ENCODE measurements at regions not wholly inside any gene's neighbourhood (a gene's known extent, or its start where the extent isn't known, plus 50 kb on each side); places are given as distances from the start of the nearest gene placed in this dataset.

GRCh38 chr5:60243713-60244112 is 350.2 kb upstream of the PDE4D start:
- Histone ChIP-seq H3K4me1 (ENCODE audit: control insufficient read depth in 2 of 2, insufficient read depth in 2 of 2, low read length in 1 of 2) (no peaks in the 10 kb centered on the region), H3K9me3 (ENCODE audit: control insufficient read depth in 2 of 2, insufficient read depth in 1 of 2, low read depth in 1 of 2, low read length in 1 of 2) (no peaks in the 10 kb centered on the region), H3K4me3 (ENCODE audit: low read depth in 1 of 2, low read length in 2 of 2) (no peak overlapping the region), H3K36me3 (ENCODE audit: control insufficient read depth in 2 of 2, insufficient read depth in 2 of 2, low read length in 1 of 2) (no peaks in the 10 kb centered on the region), H3K27me3 (ENCODE audit: control insufficient read depth in 1 of 2, insufficient read depth in 2 of 2, low read length in 2 of 2) (no peaks in the 10 kb centered on the region), H3K27ac (ENCODE audit: low read depth in 2 of 2, low read length in 1 of 2) (no peak overlapping the region)
- 66 to 67% methylated on average over 1 of the region's 1 CpG for WGBS, 2 donors

DNA sequence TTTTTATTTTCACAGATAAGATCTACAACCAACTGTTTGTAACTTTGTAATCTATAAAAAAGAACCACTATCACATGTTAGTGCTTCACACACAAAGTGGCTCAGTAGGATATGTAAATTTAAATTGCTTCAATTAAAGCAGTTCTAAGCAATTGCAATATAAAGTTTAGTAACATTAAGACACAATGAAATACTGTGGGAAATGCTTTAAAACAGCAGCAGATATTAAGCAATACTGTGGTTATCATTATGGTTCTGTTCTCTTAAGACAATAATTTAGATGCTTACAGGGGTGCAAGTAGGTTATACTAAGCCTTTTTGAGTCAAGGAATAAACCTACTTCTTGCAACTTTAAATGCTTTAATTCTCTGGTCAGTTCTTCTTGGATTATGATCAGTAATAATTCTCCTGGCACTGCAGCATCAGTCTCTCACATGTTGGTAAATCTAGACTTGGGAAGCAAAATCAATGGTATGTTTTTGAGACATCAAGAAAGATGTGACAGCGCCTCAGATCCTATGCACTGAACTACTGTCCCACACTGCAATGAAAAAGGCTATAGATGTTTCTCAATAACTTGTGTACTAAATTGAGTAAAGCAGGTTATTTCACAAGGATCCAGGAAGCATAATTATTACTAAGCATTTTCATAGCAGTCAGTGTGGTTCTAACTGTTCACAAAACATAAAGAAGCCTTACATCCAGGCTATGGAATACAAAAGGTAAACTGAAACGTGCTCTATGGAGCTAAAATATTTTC is 338.7 kb upstream of the PDE4D start:
- Histone ChIP-seq H3K4me1 (ENCODE audit: control insufficient read depth in 2 of 2, insufficient read depth in 2 of 2, low read length in 1 of 2) (no peaks in the 10 kb centered on the region), H3K27me3 (ENCODE audit: control insufficient read depth in 1 of 2, insufficient read depth in 2 of 2, low read length in 2 of 2) (no peaks in the 10 kb centered on the region), H3K4me3 (ENCODE audit: low read depth in 1 of 2, low read length in 2 of 2) (no peak overlapping the region), H3K9me3 (ENCODE audit: control insufficient read depth in 2 of 2, insufficient read depth in 1 of 2, low read depth in 1 of 2, low read length in 1 of 2) (no peaks in the 10 kb centered on the region), H3K27ac (ENCODE audit: low read depth in 2 of 2, low read length in 1 of 2) (no peak overlapping the region), H3K36me3 (ENCODE audit: control insufficient read depth in 2 of 2, insufficient read depth in 2 of 2, low read length in 1 of 2) (no peaks in the 10 kb centered on the region)
- WGBS, 2 donors: 75 to 80% methylated on average over 2 of the region's 2 CpGs

GRCh38 chr5:60230456-60230855 is 336.9 kb upstream of the PDE4D start:
- Histone ChIP-seq H3K36me3 (ENCODE audit: control insufficient read depth in 2 of 2, insufficient read depth in 2 of 2, low read length in 1 of 2) (no peaks in the 10 kb centered on the region), H3K27ac (ENCODE audit: low read depth in 2 of 2, low read length in 1 of 2) (no peak overlapping the region), H3K4me3 (ENCODE audit: low read depth in 1 of 2, low read length in 2 of 2) (no peak overlapping the region), H3K9me3 (ENCODE audit: control insufficient read depth in 2 of 2, insufficient read depth in 1 of 2, low read depth in 1 of 2, low read length in 1 of 2) (no peaks in the 10 kb centered on the region), H3K27me3 (ENCODE audit: control insufficient read depth in 1 of 2, insufficient read depth in 2 of 2, low read length in 2 of 2) (no peaks in the 10 kb centered on the region), H3K4me1 (ENCODE audit: control insufficient read depth in 2 of 2, insufficient read depth in 2 of 2, low read length in 1 of 2) (no peaks in the 10 kb centered on the region)
- WGBS, 2 donors: 88 to 92% methylated on average over 1 of the region's 1 CpG

- no peak overlapping the region for H3K4me3 ChIP-seq (ENCODE audit: low read depth in 1 of 2, low read length in 2 of 2)
- H3K27me3 ChIP-seq (ENCODE audit: control insufficient read depth in 1 of 2, insufficient read depth in 2 of 2, low read length in 2 of 2): no peaks in the 10 kb centered on the region
- no peaks in the 10 kb centered on the region for H3K9me3 ChIP-seq (ENCODE audit: control insufficient read depth in 2 of 2, insufficient read depth in 1 of 2, low read depth in 1 of 2, low read length in 1 of 2)
- H3K36me3 ChIP-seq (ENCODE audit: control insufficient read depth in 2 of 2, insufficient read depth in 2 of 2, low read length in 1 of 2): no peaks in the 10 kb centered on the region
- H3K4me1 ChIP-seq (ENCODE audit: control insufficient read depth in 2 of 2, insufficient read depth in 2 of 2, low read length in 1 of 2): no peaks in the 10 kb centered on the region
- H3K27ac ChIP-seq (ENCODE audit: low read depth in 2 of 2, low read length in 1 of 2): no peak overlapping the region
These were observed 336.2 kb upstream of the PDE4D start for GRCh38 chr5:60229691-60230185.

GRCh38 chr5:60228676-60229075 is 335.1 kb upstream of the PDE4D start:
- H3K4me3 ChIP-seq (ENCODE audit: low read depth in 1 of 2, low read length in 2 of 2): no peak overlapping the region
- H3K9me3 ChIP-seq (ENCODE audit: control insufficient read depth in 2 of 2, insufficient read depth in 1 of 2, low read depth in 1 of 2, low read length in 1 of 2): no peaks in the 10 kb centered on the region
- 89 to 91% methylated on average over 3 of the region's 3 CpGs for WGBS, 2 donors
- no peaks in the 10 kb centered on the region for H3K27me3 ChIP-seq (ENCODE audit: control insufficient read depth in 1 of 2, insufficient read depth in 2 of 2, low read length in 2 of 2)
- H3K4me1 ChIP-seq (ENCODE audit: control insufficient read depth in 2 of 2, insufficient read depth in 2 of 2, low read length in 1 of 2): no peaks in the 10 kb centered on the region
- no peak overlapping the region for H3K27ac ChIP-seq (ENCODE audit: low read depth in 2 of 2, low read length in 1 of 2)
- no peaks in the 10 kb centered on the region for H3K36me3 ChIP-seq (ENCODE audit: control insufficient read depth in 2 of 2, insufficient read depth in 2 of 2, low read length in 1 of 2)

DNA sequence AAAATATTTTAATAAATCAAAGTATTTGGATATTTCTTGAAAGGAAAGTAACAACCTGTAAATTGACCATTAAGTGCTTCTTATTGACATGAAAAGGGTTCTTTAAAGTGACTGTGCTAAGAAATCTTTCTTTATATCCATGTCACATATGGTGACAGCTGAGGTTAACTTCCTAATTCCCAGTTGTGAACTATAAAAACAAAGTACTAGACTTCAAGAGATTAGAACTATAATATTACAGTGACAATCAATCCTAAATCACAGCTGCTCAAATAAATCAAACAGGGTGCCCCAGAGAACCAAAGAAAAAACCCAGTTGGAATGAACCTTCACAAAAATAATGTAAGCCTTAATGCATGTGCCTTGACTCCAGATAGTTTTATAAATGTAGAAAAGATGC is 332.6 kb upstream of the PDE4D start:
- Histone ChIP-seq H3K4me3 (ENCODE audit: low read depth in 1 of 2, low read length in 2 of 2) (no peak overlapping the region), H3K4me1 (ENCODE audit: control insufficient read depth in 2 of 2, insufficient read depth in 2 of 2, low read length in 1 of 2) (no peaks in the 10 kb centered on the region), H3K27me3 (ENCODE audit: control insufficient read depth in 1 of 2, insufficient read depth in 2 of 2, low read length in 2 of 2) (no peaks in the 10 kb centered on the region), H3K36me3 (ENCODE audit: control insufficient read depth in 2 of 2, insufficient read depth in 2 of 2, low read length in 1 of 2) (no peaks in the 10 kb centered on the region), H3K27ac (ENCODE audit: low read depth in 2 of 2, low read length in 1 of 2) (no peak overlapping the region), H3K9me3 (ENCODE audit: control insufficient read depth in 2 of 2, insufficient read depth in 1 of 2, low read depth in 1 of 2, low read length in 1 of 2) (no peaks in the 10 kb centered on the region)

- Histone ChIP-seq H3K4me3 (ENCODE audit: low read depth in 1 of 2, low read length in 2 of 2) (no peak overlapping the region), H3K27me3 (ENCODE audit: control insufficient read depth in 1 of 2, insufficient read depth in 2 of 2, low read length in 2 of 2) (no peaks in the 10 kb centered on the region), H3K27ac (ENCODE audit: low read depth in 2 of 2, low read length in 1 of 2) (no peak overlapping the region), H3K9me3 (ENCODE audit: control insufficient read depth in 2 of 2, insufficient read depth in 1 of 2, low read depth in 1 of 2, low read length in 1 of 2) (no peaks in the 10 kb centered on the region), H3K4me1 (ENCODE audit: control insufficient read depth in 2 of 2, insufficient read depth in 2 of 2, low read length in 1 of 2) (no peaks in the 10 kb centered on the region), H3K36me3 (ENCODE audit: control insufficient read depth in 2 of 2, insufficient read depth in 2 of 2, low read length in 1 of 2) (no peaks in the 10 kb centered on the region)
- 80% methylated on average over 3 of the region's 3 CpGs for WGBS, 2 donors
These were observed 329.8 kb upstream of the PDE4D start for GRCh38 chr5:60223342-60223741.

DNA sequence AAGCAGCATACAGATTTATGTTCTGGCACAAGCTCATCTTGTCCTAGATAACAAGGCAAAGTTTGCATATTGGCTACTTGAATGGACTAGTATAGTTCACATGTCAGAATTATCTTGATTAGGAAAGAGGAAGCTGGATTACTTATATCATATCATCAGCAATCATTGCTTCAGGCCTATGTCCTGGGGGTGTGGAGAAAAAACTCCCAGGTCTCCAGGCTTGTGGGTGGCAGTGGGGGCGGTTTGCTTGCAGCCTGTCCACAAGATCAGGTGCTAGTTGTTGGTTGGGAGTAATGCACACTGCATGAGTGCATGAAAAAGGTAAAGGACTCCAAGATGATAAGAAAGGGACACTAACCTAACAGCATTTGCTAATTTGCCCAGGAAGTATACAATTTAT is 326.4 kb upstream of the PDE4D start:
- no peak overlapping the region for H3K27ac ChIP-seq (ENCODE audit: low read depth in 2 of 2, low read length in 1 of 2)
- 88 to 96% methylated on average over 1 of the region's 1 CpG for WGBS, 2 donors
- H3K36me3 ChIP-seq (ENCODE audit: control insufficient read depth in 2 of 2, insufficient read depth in 2 of 2, low read length in 1 of 2): no peaks in the 10 kb centered on the region
- no peaks in the 10 kb centered on the region for H3K4me1 ChIP-seq (ENCODE audit: control insufficient read depth in 2 of 2, insufficient read depth in 2 of 2, low read length in 1 of 2)
- H3K9me3 ChIP-seq (ENCODE audit: control insufficient read depth in 2 of 2, insufficient read depth in 1 of 2, low read depth in 1 of 2, low read length in 1 of 2): no peaks in the 10 kb centered on the region
- no peaks in the 10 kb centered on the region for H3K27me3 ChIP-seq (ENCODE audit: control insufficient read depth in 1 of 2, insufficient read depth in 2 of 2, low read length in 2 of 2)
- H3K4me3 ChIP-seq (ENCODE audit: low read depth in 1 of 2, low read length in 2 of 2): no peak overlapping the region

- Histone ChIP-seq H3K27ac (ENCODE audit: low read depth in 2 of 2, low read length in 1 of 2) (no peak overlapping the region), H3K27me3 (ENCODE audit: control insufficient read depth in 1 of 2, insufficient read depth in 2 of 2, low read length in 2 of 2) (no peaks in the 10 kb centered on the region), H3K9me3 (ENCODE audit: control insufficient read depth in 2 of 2, insufficient read depth in 1 of 2, low read depth in 1 of 2, low read length in 1 of 2) (no peaks in the 10 kb centered on the region), H3K36me3 (ENCODE audit: control insufficient read depth in 2 of 2, insufficient read depth in 2 of 2, low read length in 1 of 2) (no peaks in the 10 kb centered on the region), H3K4me3 (ENCODE audit: low read depth in 1 of 2, low read length in 2 of 2) (no peak overlapping the region), H3K4me1 (ENCODE audit: control insufficient read depth in 2 of 2, insufficient read depth in 2 of 2, low read length in 1 of 2) (no peaks in the 10 kb centered on the region)
- WGBS, 2 donors: 71 to 81% methylated on average over 17 of the region's 17 CpGs
These were observed 317.3 kb upstream of the PDE4D start for GRCh38 chr5:60210810-60211209.

DNA sequence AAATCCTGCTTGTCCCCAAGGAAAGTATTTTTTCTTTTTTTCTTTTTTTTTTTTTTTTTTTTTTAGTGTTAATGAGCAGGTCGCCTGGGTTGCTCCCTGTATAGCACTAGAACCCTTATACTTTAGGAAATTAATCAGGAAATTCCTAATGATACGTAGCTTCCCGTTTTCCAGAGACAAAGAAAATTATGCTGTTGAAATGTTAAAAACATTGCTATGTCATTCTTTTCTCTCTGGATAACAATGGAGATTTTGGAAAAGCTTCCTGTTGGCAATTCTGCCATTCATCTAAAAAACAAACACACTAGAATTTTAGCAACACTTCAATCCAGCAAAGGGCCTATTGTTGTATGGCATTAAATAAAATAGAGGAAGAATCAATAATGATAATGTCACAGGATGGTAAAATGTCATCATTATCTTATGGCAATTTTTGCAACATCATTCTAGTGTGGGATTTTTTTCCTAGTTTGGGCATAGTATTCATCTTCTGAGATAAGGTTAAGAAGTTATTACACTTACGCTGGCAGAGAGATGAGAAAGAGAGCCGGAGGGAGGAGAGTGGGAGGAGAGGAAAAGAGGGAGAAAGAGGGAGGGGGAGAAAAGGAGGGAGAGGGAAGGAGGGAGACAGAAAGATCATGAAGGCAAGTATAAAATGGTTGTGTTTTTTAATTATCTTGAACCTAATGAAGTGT is 315.8 kb upstream of the PDE4D start:
- 46 to 64% methylated on average over 5 of the region's 5 CpGs for WGBS, 2 donors
- Histone ChIP-seq H3K9me3 (ENCODE audit: control insufficient read depth in 2 of 2, insufficient read depth in 1 of 2, low read depth in 1 of 2, low read length in 1 of 2) (no peaks in the 10 kb centered on the region), H3K4me1 (ENCODE audit: control insufficient read depth in 2 of 2, insufficient read depth in 2 of 2, low read length in 1 of 2) (no peaks in the 10 kb centered on the region), H3K36me3 (ENCODE audit: control insufficient read depth in 2 of 2, insufficient read depth in 2 of 2, low read length in 1 of 2) (no peaks in the 10 kb centered on the region), H3K27me3 (ENCODE audit: control insufficient read depth in 1 of 2, insufficient read depth in 2 of 2, low read length in 2 of 2) (no peaks in the 10 kb centered on the region), H3K4me3 (ENCODE audit: low read depth in 1 of 2, low read length in 2 of 2) (no peak overlapping the region), H3K27ac (ENCODE audit: low read depth in 2 of 2, low read length in 1 of 2) (no peak overlapping the region)

Measured in esophagus (tissue), 2 donors.